ENCODE measurements at regions not wholly inside any gene's neighbourhood (a gene's known extent, or its start where the extent isn't known, plus 50 kb on each side); places are given as distances from the start of the nearest gene placed in this dataset.
"Not testable (repeated sequence)": the region's sequence is repeated elsewhere in the genome, so short reads cannot be mapped to it uniquely, and the experiment has no call there.

GRCh38 chr14:83981676-83982258 lies 1548.2 kb upstream of the FLRT2 start:
- FAIRE-seq = not testable (repeated sequence)

- FAIRE-seq = no peak
These were observed 1541.7 kb upstream of the FLRT2 start for GRCh38 chr14:83988275-83988674.

GRCh38 chr14:83991666-83992065 lies 1538.3 kb upstream of the FLRT2 start:
- no peak for FAIRE-seq

DNA sequence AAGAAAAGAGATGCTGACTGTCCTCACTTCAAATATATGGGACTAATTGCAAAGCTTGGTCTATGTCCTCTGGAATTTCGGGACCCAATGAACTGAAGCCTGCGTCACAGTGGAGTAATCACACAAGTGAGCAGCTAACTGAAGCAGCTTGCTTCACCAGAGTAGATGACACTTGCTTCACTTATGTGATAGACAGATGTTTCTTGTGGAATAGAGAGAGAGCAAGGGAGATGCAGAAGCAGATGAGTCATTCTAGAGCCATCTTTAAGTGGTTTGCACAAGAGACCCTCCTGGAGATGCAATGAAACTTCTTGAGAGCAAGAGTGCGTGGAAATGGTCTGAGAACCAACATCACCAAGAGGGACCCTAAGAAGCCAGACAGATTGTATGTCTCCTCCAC lies 1537.1 kb upstream of the FLRT2 start:
- FAIRE-seq = no peak

DNA sequence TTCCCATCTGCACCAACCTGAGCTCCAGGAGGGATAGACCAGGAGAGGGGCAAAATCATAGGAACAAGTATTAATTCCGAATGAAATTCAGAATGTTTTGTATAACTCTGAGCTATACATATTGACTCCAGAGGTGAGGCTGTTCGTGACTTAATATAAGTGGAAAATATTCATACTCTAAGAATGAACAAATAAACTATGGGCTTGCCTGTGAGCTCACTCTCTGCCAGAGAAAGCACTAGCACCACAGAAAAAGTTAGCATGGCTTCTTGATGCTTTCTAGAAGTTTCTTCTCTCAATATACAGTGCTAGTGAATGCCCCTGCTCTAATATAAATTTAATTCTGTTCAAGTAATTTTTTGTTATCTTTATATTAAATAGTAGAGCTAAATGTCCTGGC lies 1536.4 kb upstream of the FLRT2 start:
- no peak for FAIRE-seq

- FAIRE-seq = no peak
These were observed 1535.9 kb upstream of the FLRT2 start for GRCh38 chr14:83994020-83994419.

- FAIRE-seq = no peak
These were observed 1528.9 kb upstream of the FLRT2 start for GRCh38 chr14:84001023-84001422.

DNA sequence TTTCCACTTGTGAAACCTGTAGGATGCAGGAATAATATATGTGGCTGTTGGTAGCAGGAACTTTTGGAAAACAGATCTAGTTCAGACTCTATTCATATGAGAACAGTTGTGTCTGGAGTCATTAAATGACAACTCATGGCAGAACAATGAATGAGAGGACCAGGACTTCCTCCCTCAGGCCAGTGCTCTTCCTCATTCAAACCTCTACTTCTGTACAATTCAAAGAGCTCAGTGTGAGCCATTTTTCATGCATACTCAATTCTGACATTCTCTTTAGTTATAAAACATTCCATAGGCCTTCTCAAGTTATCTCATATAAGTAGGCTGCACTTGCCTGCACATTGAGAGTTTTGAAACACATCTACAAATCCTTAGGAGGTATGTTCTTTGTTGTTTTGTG lies 1526.6 kb upstream of the FLRT2 start:
- no peak for FAIRE-seq

- no peak for FAIRE-seq
These were observed 1523.2 kb upstream of the FLRT2 start for GRCh38 chr14:84006643-84007155.

DNA sequence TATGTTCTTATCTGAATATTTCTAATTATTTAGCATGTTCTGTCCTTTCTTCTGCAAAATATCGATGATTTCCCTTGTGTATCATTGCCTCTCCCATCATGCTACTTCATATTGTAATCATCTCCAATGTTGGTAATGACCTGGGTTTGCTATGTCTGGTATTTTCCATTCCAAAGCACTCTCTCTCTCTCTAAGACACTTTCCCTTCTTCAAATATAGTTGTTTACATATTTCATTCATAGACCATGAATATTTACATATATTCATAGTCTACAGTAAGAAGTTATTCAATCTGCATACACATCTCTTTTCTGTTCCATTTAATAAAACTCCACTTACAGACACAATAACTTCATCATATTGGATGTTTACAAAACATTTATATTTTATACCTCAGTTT lies 1516.5 kb upstream of the FLRT2 start:
- FAIRE-seq = no peak

GRCh38 chr14:84017495-84017894 lies 1512.4 kb upstream of the FLRT2 start:
- no peak for FAIRE-seq

- no peak for FAIRE-seq
These were observed 1508.5 kb upstream of the FLRT2 start for GRCh38 chr14:84021433-84021832.

- FAIRE-seq = no peak
These were observed 1505.6 kb upstream of the FLRT2 start for GRCh38 chr14:84024231-84024820.

DNA sequence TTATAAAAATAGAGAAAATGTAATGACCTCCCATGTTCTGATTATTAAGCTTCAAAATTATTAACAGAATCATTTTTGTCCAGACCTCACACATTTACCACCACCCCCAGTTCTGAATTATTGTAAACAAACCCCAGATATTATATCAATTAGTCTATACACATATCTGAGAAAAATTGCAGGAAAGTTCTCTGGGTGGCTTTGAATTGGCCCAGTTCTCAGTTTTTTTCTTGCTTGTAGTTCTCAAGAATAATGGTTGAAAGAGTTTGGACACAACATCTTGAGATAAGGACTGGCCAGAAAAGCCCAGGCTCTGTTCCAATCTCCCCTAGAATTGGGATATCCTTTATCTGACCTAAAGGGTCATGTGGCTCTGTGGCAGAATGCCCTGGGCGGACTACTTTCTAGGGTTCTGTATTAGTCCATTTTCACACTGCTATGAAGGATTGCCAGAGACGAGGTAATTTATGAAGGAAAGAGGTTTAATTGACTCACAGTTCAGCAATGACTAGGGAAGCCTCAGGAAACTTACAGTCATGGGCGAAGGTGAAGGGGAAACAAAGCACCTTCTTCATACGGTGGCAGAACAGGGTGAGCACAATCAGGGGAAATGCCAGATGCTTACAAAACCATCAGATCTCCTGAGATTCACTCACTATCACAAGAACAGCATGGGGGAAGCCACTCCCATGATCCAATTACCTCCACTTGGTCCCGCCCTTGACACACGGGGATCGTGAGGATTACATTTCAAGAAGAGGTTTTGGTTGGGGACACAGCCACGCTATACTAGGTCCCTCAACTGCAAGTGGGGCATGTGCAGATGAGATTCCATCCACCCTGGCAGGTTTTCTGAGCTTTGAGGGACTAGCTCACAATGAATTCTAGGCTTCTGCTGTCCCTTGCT lies 1504.6 kb upstream of the FLRT2 start:
- FAIRE-seq = no peak

DNA sequence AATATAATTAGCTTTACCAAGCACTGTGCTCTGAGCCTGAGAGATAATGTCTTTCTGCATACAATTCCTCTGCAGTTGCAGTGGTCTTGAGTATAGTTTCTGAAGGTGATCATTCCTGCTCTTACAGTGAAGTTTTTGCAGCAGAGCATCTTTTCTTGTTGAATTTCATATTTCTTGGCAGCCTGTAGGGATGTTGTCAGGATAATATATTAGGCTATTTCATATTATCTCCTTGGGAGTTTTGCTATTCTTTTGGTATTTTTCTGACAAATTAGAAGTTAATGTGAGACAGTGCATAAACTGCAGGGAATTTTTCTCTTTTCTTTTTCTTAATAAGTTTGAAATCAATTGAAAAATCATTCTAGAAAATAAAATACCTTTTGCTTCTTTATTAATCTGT lies 1502.6 kb upstream of the FLRT2 start:
- FAIRE-seq = no peak

DNA sequence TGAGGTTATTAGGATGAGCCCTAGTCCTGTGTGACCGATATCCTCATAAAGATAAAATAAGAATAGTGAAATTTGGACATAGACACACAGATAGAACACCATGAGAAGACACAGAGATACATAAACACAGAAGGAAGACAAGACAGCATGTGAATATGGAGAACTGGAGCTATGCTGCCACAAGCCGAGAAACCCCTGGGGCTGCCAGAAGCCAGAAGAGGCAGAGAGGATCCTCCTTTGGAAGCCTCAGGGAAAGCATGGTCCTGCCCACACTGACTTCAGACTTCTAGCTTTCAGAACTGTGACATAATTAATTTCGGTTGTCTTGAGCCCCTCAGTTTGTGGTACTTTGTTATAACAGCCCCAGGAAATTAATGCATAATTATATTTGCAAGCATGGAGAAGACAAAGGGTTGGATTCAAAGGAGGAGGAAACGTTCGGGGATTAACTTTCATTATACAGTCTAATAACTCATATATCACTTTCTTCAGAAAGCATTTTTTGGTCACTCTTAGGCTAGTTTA lies 1501.8 kb upstream of the FLRT2 start:
- FAIRE-seq = no peak

DNA sequence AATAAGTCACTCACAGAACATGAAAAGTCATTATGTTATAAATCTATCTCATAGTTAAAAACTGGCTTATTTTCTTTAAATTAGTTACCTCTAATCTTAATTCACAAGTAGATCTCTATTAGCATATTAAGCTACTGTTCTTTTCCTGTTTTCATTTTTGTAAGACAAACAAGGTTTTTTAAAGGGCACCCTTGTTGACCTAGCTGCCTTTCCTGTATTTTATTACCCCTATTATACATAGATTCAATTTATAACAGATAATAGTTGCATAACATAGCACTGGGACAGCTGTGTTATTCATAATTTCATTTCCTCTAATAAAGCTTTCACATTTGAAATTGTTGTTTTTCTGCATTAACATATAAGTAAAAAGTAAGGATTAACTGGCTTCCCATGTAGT lies 1500.7 kb upstream of the FLRT2 start:
- no peak for FAIRE-seq

GRCh38 chr14:84029720-84030119 lies 1500.2 kb upstream of the FLRT2 start:
- FAIRE-seq = no peak

- FAIRE-seq = no peak
These were observed 1493.1 kb upstream of the FLRT2 start for GRCh38 chr14:84036840-84037239.

DNA sequence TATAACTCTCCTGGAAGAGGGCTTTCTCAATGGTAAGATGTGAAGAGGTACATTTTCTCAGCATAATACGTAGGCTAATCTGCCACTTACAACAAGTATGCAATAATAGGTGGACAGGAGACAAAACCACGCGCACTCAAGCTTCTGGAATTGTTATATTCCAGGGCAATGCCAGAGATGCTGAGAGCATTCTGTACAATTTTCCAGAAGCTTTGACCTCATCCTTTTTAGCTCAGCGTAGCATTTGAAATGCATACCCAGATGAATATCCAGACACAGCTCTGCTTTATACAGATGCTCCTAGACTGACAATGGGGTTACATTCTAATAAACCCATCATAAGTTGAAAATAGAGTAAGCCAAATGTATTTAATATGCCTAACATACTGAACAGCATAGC lies 1492.4 kb upstream of the FLRT2 start:
- no peak for FAIRE-seq

GRCh38 chr14:84040101-84040500 lies 1489.8 kb upstream of the FLRT2 start:
- no peak for FAIRE-seq

DNA sequence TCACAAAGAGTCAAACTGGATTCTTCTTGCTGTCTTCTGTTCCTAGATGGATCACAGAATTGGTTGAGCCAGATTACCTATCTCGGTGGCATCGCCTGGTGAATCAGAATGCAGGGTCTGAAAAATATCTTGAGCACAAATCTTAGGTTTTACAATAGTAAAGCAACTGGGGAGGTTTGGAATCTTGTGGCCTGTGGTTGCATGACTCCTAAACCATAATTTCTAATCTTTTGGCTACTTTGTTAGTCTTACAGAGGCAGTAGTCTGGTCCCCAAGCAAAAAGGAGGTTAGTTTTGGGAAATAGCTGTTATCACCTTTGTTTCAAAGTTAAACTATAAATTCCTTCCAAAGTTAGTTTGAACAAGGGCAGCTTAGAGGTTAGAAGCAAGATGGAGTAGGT lies 1488.5 kb upstream of the FLRT2 start:
- FAIRE-seq = no peak

DNA sequence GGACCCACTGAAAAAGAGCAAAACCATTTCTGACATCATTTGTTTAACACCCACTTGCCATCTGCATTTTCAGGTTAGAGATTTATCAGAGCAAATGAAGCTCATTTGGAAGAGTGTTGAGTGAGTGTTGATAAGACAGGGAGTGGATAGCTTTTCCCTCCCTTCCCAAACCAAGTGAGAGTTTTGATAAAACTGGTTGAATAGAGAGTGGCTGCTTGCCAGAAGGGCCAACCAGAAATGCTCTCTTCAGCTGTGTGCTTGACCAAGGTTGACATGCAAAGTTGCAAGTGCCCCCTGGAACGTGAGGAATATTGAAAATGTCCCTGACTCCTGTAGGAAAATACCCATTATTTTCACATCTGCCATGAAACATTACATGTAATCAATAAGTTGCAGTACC lies 1487.0 kb upstream of the FLRT2 start:
- no peak for FAIRE-seq
